HG02759 (cell line): ENCODE measurements at regions not wholly inside any gene's neighbourhood (a gene's known extent, or its start where the extent isn't known, plus 50 kb on each side); places are given as distances from the start of the nearest gene placed in this dataset.

ENCODE experiments used
- ATAC-seq: cut with Tn5 transposase; IDR thresholded peaks from one replicate; pipeline ENCODE4 v1.9.1; 2021; ENCODE audit warnings: mild to moderate bottlenecking, moderate library complexity; ENCODE audit not compliant: unreplicated experiment

GRCh38 chr6:113420290-113420689 is 436.9 kb upstream of the MARCKS start:
- ATAC-seq = no peak

GRCh38 chr6:113421997-113422396 is 435.1 kb upstream of the MARCKS start:
- ATAC-seq = no peak

DNA sequence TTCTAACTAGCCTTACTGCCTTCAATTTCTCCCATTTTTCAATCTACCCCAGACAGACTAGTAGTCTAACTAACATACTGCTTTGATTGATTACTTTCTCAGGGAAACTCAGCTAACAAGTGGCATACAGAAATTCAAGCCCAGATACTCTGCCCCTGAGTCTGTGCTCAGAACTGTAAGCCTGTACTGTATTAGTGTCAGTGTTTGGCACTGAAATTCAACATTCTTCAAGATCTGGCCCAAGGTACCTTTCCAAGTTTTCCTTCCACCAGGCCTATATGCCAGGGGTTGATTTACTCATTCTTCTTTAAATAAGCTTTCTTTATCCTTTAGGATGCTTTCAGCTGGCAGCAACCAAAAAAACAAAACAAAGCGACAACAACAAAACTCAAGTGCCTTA is 433.2 kb upstream of the MARCKS start:
- ATAC-seq = no peak

DNA sequence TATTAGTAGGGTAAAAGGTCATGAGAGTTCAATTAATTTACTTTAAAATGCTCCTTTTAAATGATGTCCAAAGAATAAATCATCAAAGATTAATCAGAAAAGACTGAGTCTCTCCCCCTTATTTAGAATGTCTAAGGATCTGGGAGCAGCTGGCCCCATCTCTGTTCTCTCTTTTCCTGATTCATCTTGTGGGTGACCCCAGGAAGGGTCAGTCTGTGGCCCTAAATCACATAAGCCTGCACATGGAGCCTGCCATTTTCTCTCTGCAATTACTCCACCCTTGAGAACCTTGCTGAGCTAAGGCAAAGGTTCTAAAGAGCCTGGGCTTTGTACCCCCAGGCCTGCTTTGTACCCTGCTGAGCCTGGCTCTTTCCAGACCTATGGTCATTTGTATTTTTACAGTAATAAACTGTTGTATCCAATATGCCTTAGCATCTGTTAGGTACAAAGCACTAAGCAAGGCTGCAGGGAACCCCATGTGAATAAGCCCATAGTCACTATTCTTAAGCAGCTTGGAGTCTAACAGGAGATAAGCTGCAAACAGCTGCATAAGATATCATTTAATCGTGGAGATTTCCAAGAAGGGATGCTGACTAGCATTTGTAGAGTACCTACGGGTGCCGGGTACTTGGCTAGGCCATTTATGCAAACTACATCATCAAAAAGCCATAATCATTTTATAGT is 431.0 kb upstream of the MARCKS start:
- ATAC-seq = no peak

DNA sequence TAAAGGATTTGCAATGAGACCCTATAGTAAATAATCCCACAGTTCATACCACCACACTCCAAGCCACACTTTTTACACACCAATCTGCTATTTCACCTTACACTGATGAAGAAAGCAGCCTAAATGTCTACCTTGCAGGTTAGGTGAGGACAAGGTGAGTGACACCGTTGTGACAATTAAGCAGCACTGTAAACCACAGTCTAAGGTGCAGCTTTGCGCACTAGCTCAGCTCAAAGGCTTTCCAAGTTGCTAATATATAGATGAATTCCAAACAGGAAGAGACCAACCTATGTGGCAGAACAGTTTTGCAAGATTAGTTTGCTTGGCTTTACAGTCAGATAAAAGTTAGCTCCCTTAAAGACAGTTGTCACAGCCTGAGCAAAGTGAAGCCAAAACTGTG is 429.5 kb upstream of the MARCKS start:
- ATAC-seq = no peak

DNA sequence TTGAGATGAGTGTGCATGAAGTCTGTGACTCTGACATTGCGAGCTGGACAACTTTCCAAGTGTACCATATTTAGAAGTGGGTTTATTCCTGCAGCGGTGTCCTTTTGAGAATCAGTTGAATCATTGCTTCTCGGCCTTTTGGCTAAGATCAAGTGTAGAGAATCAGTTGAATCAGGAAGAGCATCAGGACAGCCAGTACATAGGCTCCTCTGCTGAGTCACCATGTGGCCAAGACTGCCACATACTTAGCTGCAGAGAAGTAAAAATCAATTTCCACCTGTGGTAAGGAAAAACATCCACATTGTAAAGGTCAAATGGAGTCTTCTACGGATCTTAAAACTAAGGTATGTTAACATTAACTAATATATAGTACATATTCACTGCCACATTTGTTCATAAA is 428.4 kb upstream of the MARCKS start:
- no peak for ATAC-seq

GRCh38 chr6:113432521-113433334 is 424.4 kb upstream of the MARCKS start:
- no peak for ATAC-seq

DNA sequence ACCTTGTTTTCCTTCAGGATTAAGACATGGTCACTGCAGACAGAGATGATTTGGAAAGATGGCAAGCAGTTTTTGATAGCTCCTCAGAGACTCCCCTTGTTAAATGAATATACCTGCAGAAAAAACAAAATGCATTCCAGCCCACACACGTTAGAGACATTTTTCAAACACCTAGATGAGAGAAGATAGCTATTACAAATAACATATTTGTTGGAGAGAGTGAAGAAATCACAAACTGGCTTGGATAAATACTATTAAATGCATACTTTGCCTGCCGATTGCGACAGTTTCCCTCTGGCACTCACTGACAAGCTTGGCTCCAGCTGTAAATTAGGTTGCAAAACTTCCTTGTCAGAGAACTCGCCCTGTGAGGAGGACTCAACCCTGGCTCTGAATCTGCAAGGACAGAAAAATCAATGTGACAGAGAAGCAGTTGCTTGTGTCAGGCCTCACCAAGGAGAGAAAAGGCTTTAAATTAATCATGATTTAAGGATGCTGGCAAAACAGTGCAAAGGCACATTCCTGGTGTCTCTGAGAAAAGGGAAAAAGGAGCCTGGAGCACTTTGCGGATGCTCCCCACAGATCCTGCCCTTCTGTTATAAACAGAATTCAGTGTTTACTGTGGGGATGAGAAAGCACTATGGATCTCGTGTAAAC is 423.7 kb upstream of the MARCKS start:
- ATAC-seq = no peak

DNA sequence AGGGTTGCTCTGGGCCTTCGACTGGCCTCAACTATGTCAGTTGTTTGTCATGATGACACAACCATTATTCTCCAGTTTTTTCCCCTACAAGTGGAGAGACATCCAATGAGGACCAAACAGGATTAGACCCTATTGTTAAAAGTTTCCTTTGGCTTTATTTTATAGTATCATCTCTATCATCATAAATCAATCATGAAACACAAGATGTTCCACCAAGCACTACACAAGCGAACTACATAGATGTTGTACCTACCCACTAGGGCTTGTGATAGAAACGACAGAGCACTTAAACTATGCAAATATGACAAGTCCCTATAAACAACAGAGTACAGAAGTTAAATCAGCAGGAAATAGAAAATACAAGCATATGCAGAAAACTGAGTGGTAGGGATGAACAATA is 422.5 kb upstream of the MARCKS start:
- no peak for ATAC-seq

DNA sequence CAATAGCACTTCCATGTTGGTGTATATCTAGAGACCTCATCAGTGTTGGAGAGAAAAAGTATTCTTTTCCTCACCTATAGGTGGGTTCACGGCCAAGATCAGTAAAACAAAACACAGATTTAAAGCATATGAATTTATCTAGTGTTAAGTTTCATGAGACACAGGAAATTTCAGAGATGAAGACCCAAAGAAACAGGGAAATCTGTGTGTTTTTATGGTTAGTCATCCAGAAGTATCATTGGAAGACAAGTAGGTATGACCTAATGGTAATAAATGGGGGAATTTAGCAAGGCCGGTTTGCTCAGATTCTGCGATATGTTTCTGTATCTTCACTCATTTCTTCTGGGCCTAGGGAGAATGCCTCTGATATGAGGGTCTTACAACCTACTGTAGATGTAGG is 419.6 kb upstream of the MARCKS start:
- no peak for ATAC-seq

DNA sequence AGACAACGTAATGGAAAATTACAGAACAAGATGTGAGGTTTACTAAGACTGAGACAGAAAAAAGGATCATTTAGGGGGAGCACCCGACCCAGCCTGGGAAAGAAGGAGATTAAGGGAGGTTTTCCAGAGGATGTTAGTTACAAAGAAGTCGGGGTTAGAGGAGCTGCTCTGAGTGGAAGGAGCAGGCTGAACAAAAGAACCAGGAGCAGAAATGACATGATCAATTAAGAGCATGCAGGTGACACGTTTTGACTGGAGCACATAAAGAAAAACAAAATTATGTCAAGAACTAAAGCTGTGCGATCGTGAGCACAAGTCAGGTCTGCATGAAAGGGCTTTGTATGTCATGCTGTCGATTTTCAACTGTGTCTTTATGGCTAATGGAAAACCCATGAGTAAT is 417.3 kb upstream of the MARCKS start:
- no peak for ATAC-seq

GRCh38 chr6:113442040-113442439 is 415.1 kb upstream of the MARCKS start:
- no peak for ATAC-seq

DNA sequence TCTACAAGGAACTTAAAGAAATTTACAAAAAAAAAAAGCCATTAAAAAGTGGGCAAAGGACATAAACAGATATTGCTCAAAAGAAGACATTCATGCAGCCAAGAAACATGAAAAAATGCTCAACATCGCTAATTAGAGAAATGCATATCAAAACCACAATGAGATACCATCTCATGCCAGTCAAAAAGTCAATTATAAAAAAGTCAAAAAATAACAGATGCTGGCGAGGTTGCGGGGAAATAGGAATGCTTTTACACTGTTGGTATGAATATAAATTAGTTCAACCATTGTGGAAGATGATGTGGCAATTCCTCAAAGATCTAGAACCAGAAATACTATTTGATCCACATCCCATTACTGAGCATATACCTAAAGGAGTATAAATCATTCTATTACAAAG is 411.9 kb upstream of the MARCKS start:
- no peak for ATAC-seq

DNA sequence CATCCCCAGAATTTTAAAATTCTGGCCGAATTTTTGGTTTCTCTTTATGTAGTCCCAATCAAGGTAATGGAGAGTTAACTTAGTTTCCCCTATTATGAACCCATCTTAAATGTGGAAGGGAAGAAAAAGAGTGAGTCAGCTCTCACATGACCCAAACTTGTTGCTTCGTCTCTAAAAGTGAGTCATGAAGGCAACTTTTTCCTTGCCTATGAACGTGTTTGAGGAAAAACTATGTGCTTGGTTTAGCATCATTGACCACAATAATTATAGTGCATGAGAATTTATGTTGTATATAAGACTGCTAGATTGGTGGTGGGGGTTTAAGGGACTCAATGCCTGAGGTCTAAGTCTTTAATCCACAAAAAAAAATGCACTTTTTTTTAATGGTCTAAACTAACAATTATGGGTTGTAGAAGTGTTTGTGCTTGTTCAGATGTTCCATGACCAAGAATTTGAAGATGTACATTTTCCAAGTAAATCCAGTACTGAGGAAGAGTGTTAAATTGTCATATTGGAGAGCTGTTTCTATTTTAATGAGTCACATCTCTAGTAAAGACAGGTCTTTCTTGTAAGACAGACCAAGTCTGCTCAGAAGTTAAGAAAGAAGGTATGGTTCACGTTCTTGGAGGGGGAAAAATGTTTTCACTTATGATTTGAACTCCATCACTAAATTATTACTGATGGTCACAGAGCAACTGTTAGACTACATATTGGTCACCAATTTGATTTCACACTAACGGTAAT is 409.9 kb upstream of the MARCKS start:
- no peak for ATAC-seq

- ATAC-seq = no peak
Observed at GRCh38 chr6:113449051-113449450, 408.1 kb upstream of the MARCKS start.

DNA sequence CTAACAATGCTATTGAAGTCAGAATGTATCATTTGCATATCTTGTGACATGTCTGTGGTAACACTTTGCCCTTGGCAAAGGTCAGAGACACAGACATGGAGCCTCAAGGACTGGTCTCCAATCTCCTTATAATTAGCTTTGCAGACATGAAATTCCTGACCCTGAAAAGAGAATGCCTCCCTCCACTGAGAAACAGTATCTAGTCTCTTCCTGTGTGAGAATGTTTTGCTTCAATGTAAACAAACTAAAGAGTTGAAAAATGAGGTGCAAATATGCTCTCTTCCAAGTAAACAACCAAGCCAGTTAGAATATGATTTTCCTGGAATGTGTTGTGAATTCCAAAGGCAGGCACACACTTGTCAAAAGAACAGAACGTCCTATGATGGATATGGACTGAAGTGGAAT is 407.1 kb upstream of the MARCKS start:
- no peak for ATAC-seq

- ATAC-seq = no peak
Observed at GRCh38 chr6:113451049-113451448, 406.1 kb upstream of the MARCKS start.

GRCh38 chr6:113457198-113457597 is 399.9 kb upstream of the MARCKS start:
- no peak for ATAC-seq

DNA sequence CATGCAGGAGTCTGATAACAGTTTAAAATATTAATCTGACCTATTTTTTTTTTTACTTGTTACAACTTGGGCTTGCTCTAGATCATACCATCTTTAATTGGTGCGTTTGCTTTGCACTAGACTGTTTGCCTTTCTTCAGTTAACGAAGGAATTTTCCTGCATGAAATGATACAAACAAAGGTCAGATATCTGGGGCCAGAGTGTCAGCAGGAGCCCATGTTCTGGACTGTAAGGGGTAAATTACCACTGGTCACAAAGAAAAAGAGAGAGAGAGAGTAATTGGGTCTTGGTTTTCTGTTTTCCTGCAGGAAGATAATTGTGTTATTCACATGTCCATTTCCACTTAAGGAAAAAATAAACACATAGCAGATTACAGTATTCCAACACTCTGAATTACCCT is 399.4 kb upstream of the MARCKS start:
- ATAC-seq = no peak

GRCh38 chr6:113458368-113459010 is 398.7 kb upstream of the MARCKS start:
- ATAC-seq = no peak
